Right ventricle myocardium inferior (tissue), 1 donor: ENCODE measurements at regions not wholly inside any gene's neighbourhood (a gene's known extent, or its start where the extent isn't known, plus 50 kb on each side); places are given as distances from the start of the nearest gene placed in this dataset.

Experiments used
- ATAC-seq: fragments of 200-7000 bp; cut with Tn5 transposase; one replicate; pipeline ENCODE4 v1.9.1; 2020; ENCODE audit warnings: mild to moderate bottlenecking, moderate library complexity
- DNase-seq: peaks from one replicate; pipeline ENCODE4 v3.0.0; 2021; ENCODE audit errors: missing footprints
- intact Hi-C: fragments of 100-400 bp; cut with DNase I; formaldehyde crosslinking; loops from one replicate; pipeline ENCODE4 v1.11.0; 2022
- donor health status: DM: no; HTN: yes; CAD: no; lungs with severe emphysema.

DNA sequence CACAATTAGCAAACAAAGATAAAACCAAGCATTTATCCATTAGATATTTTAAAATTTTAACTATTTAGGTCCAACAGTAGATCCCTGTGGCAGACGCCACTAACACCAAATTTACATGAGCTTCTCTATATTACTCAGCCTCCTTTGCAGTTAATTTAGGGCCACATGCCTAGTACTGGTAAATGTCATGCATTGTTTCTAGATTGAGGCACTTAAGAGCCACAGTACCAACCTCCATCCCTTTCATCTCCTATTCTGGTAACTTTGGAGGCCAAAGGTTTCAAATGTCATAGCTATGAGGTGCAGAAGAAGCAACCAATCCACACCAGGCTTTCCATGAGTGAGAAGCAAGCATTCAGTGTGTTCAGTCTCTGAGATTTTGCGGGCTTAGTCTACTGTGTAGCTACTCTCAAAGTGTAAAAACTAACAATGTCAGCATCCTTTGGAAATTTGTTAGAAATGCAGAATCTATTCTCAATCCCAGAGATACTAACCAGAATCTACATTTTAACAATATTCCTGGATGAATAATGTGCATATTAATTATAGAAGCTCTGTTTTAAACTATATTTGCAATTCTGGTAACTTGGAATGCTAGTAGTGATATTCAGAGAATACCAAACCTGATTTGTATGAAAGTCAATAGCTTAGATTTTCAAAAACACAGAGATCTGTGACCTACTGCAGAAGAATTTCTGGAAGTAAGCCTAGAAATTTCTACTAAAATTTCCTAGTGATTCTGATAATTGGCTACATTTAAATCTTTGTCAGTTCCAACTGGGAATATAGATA is 206.3 kb upstream of the CD96 start:
- intact Hi-C loops = no loop called here
- ATAC-seq (no peak), DNase-seq (no peak)

DNA sequence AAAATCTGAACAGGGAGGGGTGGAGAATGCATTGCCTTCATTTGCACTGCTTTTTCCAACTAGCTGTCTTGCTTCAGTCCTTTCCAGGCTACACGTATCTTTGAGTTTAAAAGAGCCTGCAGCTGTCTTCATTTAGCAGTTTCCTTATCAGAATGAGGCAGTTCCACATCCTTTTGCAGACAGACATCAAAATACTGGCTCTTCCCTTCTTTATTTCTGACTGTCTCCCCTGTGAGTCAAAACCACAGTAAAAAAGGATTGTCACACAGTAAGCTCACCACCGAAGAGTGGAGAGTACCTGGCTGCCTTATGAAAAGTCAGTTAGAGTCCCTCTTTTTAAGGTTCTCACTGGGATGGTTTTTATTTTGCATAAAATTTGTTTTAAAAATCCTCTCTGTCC is 205.5 kb upstream of the CD96 start:
- intact Hi-C loops = no loop called here
- ATAC-seq = no peak
- DNase-seq = no peak

DNA sequence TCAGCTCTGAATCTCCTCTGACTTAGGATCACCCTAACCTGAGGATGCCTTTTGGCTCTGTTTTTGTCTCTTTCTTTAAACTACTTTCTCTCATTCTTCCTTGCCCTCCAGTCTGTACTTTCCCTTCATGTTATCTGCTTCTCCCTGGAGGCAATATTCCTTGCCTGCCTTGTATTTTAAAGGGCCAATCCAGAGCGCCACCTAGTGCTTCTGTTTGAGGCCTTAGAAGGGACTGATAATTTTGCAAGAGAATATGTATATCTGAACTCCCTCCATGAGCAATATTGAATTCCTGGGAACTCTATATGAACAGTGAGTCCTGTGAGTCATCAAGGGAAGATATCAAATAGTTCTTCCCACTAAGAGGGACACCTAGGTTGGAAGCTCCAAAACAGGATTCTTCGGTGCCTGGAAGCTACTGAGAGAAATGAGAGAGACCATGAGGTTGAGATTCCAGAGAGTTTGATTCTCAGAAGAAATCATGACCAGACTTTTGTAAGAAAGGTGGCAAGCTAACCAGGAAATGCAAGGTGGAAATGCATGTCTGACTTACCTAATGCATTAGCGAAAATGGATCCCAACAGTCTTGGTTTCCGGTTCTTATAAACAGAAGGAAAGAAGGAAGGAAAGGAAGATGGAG is 203.8 kb upstream of the CD96 start:
- ATAC-seq = no peak
- no peak for DNase-seq
- intact Hi-C loops = no loop called here

DNA sequence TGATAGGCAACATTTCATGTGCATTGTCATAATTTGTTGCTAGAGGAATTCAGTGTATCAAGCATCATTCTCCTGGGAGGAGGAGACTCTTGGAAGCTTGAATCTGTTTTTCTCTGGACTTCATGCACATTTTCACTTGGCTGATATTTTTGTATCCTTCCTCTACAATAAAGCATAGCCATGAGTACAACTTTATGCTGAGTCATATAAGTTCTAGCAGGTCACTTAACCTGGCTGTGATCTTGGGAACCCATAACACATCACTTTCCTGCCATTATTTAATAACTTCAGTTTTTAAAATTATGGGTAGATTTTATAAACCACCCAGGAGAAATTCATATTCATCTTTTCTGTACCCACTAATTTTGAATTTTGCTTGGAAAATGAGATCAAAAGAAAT is 203.0 kb upstream of the CD96 start:
- intact Hi-C loops = no loop called here

DNA sequence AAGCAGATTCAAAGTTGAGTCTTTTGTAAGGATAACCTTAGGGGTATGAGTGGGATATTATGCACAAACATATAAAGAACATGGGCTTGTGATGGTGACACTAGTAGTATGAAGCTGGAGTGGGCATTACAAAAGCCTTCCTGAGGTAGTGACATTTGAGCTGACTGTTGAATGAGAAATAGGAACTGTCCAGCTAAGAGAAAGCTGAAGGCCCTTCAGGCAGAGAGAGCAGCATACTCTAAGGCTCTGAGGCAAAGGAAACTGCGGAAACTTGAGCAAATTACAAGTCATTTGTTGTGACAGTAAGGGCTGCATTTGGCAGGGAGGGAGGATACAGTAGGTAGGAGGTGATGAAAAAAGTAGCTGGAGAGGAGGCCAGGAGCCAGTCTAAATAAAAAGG is 190.7 kb upstream of the CD96 start:
- intact Hi-C loops = no loop called here
- DNase-seq (no peak), ATAC-seq (no peak)

More for the DNA sequence above, 203.0 kb upstream of the CD96 start:
- DNase-seq = no peak
- ATAC-seq = no peak

DNA sequence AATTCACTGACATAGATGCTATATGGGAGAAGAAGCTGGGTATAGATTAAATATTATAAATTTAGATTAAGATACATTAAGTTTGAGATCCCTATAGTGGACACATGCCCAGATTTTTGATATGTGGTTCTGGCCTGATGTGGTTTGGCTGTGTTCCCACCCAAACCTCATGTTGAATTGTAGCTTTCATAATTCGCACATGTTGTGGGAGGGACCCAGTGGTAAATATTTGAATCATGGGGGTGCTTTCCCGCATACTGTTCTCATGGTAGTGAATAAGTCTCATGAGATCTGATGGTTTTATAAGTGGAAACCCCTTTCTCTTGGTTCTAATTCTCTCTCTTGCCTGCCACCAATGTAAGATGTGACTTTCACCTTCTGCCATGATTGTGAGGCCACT is 189.4 kb upstream of the CD96 start:
- ATAC-seq (no peak), DNase-seq (no peak)
- intact Hi-C loops = no loop called here

DNA sequence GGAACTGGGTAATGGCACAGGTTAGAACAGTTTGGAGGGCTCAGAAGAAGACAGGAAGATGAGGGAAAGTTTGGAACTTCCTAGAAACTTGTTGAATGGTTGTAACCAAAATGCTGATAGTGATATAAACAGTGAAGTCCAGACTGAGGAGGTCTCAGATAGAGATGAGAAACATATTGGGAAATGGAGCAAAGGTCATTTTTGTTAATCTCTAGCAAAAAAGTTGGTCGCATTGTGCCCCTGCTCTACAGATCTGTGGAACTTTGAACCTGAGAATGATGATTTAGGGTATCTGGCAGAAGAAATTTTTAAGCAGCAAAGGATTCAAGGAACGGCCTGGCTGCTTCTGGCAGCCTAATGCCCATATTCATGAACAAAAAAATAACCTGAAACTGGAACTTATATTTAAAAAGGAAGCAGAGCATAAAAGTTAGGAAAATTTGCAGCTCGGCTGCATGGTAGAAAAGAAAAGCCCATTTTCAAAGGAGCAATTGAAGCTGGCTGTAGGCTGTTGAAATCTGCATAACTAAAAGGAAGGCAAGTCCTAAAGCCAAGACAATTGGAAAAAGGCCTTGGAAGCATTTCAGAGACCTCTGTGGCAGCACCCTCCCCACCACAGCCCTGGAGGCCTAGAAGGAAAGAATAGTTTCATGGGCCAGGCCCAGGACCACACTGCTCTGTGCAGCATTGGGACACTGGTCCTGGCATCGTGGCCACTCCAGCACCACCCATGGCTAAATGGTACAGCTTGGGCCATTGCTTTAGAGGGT is 182.6 kb upstream of the CD96 start:
- ATAC-seq = no peak
- intact Hi-C loops = no loop called here
- DNase-seq = no peak

DNA sequence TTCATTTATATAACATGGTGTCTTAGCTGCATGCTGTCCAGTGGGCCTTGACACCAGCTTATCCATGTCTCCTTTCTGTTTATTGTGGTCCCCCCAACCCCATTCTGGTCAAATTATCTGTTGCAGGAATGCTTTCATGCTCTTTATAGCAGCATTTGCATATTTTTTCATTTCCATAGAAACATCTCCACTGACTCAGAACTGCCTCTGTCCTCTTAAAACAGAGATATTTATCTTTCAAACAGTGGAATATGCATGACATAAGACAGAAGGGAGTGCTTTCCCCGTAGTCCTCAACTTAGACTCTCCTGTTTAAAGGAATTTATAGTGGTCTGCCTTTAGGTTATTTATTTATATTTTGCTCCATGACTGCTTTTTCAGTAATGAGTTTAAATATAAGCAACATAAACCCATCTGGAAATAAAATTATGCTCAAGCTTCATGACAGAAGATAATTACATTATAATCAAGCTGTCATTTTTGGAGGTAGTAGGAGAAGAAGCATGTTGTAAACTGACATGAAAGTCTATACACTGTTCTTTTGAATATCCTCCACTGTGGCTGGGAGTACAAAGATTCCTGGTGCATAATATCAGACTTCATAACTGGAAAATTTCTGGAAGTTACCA is 179.5 kb upstream of the CD96 start:
- DNase-seq (no peak), ATAC-seq (no peak)

DNA sequence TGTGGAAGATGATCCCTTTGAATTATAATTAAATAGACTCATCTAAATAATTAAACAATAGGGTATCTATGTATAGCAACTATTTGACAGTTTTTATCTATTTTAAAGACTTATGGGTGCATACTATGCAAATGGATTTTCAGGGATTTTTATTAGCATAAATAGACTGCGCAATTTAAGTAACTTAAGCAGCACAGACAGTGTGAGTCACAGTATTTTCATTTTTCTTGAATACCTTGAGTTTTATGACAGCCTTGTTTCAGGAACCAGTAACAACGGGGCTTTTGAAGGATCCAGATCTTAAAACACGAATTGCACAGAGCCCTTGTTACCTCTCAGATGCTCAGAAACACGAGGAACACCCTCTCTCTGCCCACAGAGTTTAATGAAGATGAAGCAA is 175.5 kb upstream of the CD96 start:
- ATAC-seq (no peak), DNase-seq (no peak)
- intact Hi-C loops = no loop called here

More for the DNA sequence above, 179.5 kb upstream of the CD96 start:
- intact Hi-C loops = no loop called here

DNA sequence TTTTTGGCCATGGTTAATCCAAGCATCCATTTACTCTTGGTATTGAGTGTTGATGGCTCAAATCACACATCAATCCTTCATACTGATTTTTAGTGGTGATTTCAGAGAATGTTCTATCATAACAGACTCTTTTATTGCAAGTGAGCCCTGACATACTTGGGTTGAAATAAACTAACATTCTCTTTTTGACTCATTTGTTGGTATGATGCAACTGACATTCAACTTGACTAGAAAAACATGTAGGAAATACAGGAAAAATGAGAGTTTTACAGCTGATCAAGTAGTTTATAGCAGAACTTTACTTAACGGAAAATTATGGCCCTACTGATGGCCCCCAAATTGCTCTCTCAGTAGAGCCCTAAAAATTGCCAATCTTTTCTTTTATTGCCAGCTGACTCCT is 173.9 kb upstream of the CD96 start:
- ATAC-seq (no peak), DNase-seq (no peak)
- intact Hi-C loops = no loop called here

DNA sequence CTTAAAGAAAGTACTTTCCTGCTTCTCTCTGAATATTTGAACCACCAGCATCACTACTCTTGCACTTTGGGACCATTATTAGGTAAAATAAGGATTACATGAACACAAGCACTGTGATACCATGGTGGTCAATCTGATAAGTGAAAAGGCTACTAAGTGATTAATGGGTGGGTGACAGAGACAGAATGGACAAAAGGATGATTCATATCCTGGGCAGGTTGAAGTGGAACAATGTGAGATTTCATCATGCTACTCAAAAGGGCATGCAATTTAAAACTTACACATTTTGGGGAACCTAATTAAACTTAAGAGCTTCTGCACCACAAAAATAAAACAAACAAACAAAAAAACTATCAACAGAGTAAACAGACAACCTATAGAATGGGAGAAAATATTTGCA is 172.0 kb upstream of the CD96 start:
- DNase-seq = no peak
- intact Hi-C loops = no loop called here
- ATAC-seq = no peak

DNA sequence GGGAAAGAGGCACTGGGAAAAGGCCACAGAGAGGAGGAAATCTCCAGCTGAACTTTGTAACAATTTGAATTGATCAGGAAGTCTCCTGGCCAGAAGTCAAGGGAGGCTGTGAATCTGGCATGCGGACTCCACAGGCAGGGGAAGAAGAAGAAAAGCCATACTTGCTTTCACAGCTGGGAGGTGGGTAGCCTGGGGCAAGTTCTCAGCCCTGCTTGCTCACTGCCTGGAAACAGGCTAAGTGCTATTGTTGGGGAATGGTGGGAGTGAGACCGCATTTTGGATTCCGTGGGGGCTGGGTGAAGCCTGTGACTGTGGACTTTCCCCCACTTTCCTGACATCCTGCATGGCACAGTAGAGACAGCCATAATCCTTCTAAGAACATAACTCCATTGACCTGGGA is 168.8 kb upstream of the CD96 start:
- intact Hi-C loops = no loop called here
- ATAC-seq (no peak), DNase-seq (no peak)

DNA sequence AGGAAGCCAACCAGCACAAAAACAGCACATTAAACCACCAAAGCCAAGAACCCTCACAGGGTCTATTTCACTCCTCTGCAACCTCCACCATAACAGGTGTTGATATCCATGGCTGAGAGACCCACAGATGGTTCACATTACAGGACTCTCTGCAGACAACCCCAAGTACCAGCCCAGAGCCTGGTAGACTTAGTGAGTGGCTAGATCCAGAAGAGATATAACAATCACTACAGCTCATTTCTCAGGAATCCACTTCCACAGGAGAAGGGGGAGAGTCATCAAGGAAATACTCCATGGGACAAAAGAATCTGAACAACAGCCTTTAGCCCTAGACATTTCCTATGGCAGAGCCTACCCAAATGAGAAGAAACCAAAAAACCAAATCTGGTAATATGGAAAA is 168.1 kb upstream of the CD96 start:
- DNase-seq (no peak), ATAC-seq (no peak)
- intact Hi-C loops = no loop called here

DNA sequence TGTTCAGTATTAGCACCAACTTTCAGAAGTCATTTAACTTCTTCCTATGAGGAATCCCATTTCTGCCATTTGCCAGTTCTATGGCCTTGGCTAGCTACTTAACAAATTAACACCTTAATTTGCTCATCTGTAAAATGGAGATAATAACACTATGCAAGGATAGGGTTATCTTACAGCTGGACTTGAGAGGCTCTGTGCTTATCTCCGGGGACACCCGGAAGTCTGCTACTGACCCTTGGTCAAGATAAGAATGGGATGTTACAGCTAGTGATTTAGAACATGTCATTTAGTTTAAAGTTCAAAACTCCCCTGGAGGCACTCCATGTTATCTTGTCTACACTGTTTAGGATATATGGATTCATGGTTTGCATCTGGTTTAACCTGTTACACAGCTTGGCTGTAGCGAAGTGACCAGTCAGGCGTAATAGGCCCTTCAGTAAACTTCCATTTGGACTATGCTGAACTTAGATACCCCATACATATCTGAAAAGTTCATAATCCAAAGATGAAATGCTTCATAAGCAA is 156.0 kb upstream of the CD96 start:
- intact Hi-C loops = no loop called here
- no peak for DNase-seq
- ATAC-seq = no peak

DNA sequence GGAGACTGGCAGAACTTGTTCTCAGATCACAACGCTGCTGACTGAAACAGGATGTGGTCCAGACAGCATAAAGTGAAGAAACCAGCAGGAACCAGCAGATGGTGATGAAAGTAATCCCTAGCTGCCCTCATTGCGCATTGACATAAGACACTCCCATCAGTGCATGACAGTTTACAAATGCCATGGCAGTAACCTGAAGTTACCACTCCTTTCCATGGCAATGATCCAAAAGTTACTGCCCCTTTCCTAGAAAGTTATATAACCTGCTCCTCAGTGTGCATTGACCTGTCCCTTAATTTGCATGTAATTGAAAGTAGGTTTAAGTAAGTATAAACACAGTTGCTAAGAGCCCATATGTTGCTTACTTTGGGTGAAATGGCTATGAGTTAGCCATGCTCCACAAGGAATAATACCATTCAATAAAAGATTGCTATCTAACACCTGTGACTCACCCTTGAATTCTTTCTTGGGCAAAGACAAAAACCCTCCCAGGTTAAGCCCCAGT is 149.1 kb upstream of the CD96 start:
- intact Hi-C loops = no loop called here
- ATAC-seq (no peak), DNase-seq (no peak)

DNA sequence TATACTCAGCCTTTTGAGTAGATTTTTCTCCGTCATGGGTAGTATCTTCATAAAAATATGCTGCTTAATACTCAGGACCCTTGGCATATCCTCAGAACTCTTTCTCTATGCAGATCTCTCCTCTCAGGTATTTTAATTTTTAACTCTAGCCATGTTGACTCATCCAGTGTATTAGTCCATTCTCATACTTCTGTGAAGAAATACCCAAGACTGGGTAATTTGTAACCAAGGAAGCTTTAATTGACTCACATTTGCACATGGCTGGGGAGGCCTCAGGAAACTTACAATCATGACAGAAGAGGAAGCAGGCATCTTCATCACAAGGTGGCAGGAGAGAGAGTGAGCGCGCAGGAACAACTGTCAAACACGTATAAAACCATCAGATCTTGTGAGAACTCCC is 129.3 kb upstream of the CD96 start:
- intact Hi-C loops = no loop called here
- ATAC-seq (no peak), DNase-seq (no peak)

DNA sequence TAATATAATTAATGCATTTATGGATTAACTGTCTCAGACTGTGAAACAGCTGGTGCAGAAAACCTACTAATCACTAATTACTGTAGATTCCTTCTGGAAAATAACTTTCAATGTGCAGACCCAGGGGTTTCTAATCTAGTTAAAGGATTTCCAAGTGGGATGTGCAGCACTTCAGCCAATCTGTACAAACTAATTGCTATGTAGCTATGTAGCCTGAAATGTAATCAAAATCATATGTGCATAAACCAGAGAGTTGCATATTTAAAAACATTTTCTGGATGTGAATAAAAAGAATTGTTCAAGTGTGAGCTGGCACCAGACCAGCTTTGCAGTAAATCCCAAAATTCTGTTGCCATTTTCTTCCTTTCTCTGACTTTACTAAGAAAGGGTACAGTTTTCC is 127.5 kb upstream of the CD96 start:
- intact Hi-C loops = no loop called here
- ATAC-seq (no peak), DNase-seq (no peak)

DNA sequence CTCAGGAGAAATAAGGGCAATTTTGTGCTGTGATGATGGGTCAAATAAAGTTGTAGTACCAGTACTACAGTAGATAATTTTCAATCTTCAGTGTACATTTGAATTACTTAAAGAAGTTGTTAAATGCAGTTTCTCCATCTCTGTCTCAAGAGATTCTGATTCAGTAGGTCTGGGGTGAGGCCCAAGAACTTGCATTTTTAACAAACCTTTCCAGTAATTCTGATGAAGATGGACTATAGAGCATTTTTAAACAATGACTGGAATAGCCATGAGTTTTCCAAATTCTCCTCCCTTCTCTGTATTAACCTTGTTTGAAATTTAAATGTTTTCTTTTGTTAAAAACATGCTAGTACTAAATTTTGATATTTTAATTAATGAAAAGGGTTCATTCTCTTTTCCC is 127.0 kb upstream of the CD96 start:
- DNase-seq (no peak), ATAC-seq (no peak)
- intact Hi-C loops = no loop called here

DNA sequence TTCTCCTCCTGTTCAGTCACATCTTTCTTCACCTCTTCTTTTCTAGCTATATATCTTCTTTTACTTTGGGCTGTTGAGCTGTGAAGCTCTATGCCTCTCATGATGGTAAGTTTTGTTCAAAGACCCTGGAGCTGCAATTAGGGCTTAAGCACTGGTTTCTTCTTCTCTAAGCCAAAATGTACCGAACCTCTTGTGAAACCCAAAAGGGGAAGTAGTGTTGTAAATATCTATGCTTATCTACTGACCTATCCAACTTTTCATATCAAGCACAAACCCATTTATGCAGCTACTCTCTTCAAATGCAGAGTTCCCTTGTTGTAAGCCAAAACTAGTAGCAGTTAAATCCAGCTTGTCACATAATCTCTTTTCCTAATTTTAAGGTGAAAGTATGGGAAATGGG is 123.6 kb upstream of the CD96 start:
- intact Hi-C loops = no loop called here
- DNase-seq = no peak
- no peak for ATAC-seq
